GM19193 (cell line): ENCODE measurements at regions not wholly inside any gene's neighbourhood (a gene's known extent, or its start where the extent isn't known, plus 50 kb on each side); places are given as distances from the start of the nearest gene placed in this dataset.

Source experiments
- POLR2A ChIP-seq: IDR thresholded peaks from 4 replicates; pipeline ENCODE4 v1.6.1; 2011; ENCODE audit not compliant: insufficient read depth, insufficient read length; ENCODE audit errors: extremely low read depth

DNA sequence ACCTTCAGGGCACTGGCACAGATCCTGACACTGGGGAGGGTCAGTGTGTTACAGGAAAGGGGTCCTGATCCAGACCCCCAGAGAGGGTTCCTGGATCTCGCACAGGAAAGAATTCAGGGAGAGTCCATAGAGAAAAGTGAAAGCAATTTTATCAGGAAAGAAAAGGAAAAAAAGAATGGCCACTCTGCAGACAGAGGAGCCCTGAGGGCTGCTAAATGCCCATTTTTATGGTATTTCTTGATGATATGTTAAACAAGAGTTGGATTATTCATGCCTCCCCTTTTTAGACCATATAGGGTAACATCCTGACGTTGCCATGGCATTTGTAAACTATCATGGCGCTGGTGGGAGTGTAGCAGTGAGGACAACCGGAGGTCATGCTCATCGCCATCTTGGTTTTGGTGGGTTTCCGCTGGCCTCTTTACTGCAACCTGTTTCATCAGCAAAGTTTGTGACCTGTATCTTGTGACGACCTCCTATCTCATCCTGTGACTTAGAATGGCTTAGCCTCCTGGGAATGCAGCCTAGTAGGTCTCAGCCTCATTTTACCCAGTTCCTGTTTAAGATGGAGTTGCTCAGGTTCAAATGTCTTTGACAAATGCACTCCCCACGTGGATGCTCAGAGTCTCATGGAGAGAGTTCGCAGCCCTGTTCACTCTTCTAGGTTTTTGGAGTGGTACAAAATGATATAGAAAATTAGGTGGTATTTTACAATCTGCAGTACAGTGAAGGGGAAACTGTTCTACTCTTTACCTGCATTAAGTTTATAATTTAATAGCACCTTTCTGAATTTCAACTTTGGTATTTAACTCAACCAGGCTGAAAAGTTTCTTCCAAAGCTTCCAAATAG is 1363.7 kb upstream of the TMEM132C start:
- TF ChIP-seq POLR2A: no peak

GRCh38 chr12:126905752-126906151 is 1361.2 kb upstream of the TMEM132C start:
- TF ChIP-seq POLR2A: no peak

DNA sequence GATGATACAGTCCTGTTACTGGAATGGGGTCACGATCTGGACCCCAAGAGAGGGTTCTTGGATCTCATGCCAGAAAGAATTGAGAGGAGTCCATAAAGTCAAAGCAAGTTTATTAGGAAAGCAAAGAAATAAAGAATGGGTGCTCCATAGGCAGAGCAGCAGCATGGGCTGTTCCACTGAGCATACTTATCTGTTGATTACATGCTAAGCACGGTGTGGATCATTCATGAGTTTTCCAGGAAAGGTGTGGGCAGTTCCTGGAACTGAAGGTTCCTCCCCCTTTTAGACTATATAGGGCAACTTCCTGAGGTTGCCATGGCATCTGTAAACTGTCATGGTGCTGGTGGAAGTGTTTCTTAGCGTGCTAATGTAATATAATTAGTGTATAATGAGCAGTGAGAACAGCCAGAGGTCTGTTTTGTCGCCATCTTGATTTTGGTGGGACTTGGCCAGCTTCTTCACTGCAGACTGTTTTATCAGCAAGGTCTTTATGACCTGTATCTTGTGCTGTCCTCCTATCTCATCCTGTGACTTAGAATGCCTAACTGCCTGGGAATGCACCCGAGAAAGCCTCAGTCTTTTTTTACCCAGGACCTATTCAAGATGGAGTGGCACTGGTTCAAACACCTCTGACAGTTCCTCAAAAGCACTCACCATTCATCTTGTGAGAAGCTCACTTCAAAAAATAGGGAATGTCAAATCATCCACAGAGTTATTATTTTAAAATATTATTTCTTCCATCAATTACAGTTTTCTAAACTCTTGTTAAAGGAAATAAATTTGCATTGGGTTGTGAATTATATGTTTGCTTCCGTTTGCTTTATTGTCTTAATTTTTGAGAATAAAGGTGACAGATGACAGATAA is 1358.8 kb upstream of the TMEM132C start:
- no peak for TF ChIP-seq POLR2A

GRCh38 chr12:126908765-126909142 is 1358.2 kb upstream of the TMEM132C start:
- TF ChIP-seq POLR2A: no peak

GRCh38 chr12:126910570-126910969 is 1356.4 kb upstream of the TMEM132C start:
- TF ChIP-seq POLR2A: no peak

- no peak for TF ChIP-seq POLR2A
These were observed 1354.9 kb upstream of the TMEM132C start for GRCh38 chr12:126912111-126912510.

GRCh38 chr12:126914170-126914793 is 1352.7 kb upstream of the TMEM132C start:
- TF ChIP-seq POLR2A: no peak

DNA sequence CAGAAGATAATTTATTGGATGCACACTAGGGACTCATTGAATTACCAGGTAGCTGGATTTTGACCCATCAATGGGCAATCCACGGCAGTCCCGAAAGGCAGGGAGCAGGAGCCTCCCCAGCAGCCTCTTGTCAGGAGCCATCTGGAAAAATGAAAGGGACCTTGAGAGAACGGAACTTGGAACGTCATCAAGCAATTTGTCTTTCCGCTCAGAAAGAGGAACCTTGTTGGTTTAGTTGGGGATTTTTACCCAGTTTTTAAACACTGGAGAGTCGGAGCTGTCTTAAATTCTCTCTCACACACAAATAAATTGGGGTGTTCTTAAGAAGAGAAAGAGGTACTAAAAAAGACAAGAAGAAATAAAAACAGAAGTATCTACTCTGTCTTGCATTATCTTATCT is 1351.7 kb upstream of the TMEM132C start:
- TF ChIP-seq POLR2A: no peak

DNA sequence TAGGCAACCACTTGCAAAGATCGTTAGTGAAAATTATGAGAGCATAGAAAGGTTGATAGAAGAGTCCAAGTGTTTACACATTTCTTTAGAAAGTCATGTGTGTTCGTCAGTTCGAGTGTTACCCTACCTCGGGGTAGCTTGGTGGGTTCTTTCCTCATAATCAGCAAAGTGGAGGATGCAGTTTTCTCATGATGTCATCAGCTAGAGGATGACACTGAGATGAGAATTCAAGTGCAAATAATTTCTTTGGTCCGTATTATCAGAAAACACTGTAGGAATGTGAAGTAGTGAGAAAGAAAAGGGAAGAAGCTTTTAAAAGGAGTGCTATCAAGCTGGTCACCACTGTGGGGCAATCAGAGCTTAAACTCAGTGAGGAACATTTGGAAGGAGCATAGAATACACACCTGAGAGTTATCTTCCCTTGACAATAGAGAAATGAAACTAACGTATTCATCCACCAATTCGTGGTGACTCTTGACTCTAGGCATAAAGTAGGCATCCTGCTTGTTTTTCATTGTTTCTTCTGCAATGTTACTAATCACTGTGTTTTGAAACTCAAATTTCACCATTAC is 1340.9 kb upstream of the TMEM132C start:
- TF ChIP-seq POLR2A: no peak

- no peak for TF ChIP-seq POLR2A
These were observed 1336.7 kb upstream of the TMEM132C start for GRCh38 chr12:126930234-126930633.

GRCh38 chr12:126932156-126932555 is 1334.8 kb upstream of the TMEM132C start:
- no peak for TF ChIP-seq POLR2A

- TF ChIP-seq POLR2A: no peak
These were observed 1331.5 kb upstream of the TMEM132C start for GRCh38 chr12:126935435-126935834.

- TF ChIP-seq POLR2A: no peak
These were observed 1330.7 kb upstream of the TMEM132C start for GRCh38 chr12:126936181-126936851.

DNA sequence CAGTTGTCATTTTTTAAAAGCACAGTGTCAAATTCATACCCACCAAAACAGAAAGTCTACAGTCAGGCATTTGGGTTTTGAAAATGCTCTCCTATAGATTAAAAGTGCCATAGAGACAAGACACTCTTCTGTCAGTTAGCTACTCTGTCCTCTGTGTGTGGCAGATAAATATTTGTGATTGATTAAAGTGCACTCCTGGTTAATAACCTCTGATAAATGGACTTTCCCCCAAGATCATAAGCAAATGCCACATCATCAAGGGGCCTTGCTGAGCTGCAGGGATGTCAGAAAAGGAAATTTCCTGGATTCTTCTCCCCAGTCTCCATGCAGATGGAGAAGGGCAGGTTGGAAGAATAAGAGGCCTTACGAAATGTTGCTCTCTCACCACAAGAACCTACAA is 1329.5 kb upstream of the TMEM132C start:
- TF ChIP-seq POLR2A: no peak
